ENCODE measurements at regions not wholly inside any gene's neighbourhood (a gene's known extent, or its start where the extent isn't known, plus 50 kb on each side); places are given as distances from the start of the nearest gene placed in this dataset.
A peak's percentile ranks its signal among the peaks of the same experiment; 100 is the strongest.

GRCh38 chr1:14412235-14412634 is 186.2 kb upstream of the KAZN start:
- Histone ChIP-seq H3K4me3 (no peak overlapping the region), H3K9me3 (no peaks in the 10 kb centered on the region), H3K27ac (no peak overlapping the region), H3K4me2 (no peak overlapping the region), H3K4me1 (no peaks in the 10 kb centered on the region)
- CTCF ChIA-PET: no interaction called here
- FAIRE-seq: no peak
- DNase-seq (ENCODE audit: low read depth in 1 of 2, low spot score in 1 of 2): no peak
- no peak for ATAC-seq
- POLR2A ChIA-PET: no interaction called here
- no peak for TF ChIP-seq HEYL (CRISPR knock-in tag; IDR thresholded peaks at IDR 0.05)
- TF ChIP-seq FOXS1 (CRISPR knock-in tag; IDR thresholded peaks at IDR 0.05): no peak
- peak; percentile 28 for TF ChIP-seq MAFK (IDR thresholded peaks at IDR 0.05; ENCODE audit: partially characterized antibody)
- TF ChIP-seq HOXA7 (CRISPR knock-in tag; IDR thresholded peaks at IDR 0.05): no peak
- TF ChIP-seq SREBF2 (IDR thresholded peaks at IDR 0.05): no peak
- no peak for TF ChIP-seq CHD4 (IDR thresholded peaks at IDR 0.05; ENCODE audit: borderline replicate concordance)

DNA sequence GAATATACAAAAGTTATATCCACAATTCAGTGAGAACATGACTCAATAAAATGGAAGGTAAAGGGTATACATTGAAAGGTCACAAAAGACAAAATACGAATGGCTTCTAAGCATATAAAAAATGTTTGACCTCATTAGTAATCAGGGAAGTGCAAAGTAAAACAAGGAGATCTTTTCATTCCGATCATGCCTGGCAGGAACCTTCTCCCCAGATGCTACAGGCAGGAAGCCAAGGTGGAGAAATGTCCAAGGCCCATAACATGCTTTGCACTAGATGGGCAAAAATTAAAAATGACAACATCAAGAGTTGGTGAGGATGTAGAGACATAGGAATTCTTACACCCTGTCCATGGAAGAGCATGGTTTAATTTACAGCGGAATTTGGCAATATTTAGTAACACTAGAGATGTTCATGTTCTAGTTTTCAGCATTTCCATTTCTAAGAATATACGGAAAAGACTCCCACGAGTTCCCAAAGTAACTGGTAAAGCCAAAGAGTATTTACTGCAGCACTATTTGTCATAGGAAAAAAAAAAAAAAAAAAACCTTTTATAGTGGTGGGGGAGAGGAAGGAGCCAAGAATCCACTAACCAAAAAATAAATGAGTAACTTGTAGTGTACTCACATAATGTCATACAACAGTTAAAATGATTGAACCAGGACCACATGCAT is 184.5 kb upstream of the KAZN start:
- Histone ChIP-seq H3K4me3 (no peak overlapping the region), H3K4me2 (no peak overlapping the region), H3K9me3 (no peaks in the 10 kb centered on the region), H3K4me1 (no peaks in the 10 kb centered on the region), H3K27ac (no peak overlapping the region)
- FAIRE-seq (no peak), ATAC-seq (no peak), DNase-seq (ENCODE audit: low read depth in 1 of 2, low spot score in 1 of 2) (no peak)
- ChIA-PET CTCF (no interaction called here), POLR2A (no interaction called here)
- TF ChIP-seq CTCF (IDR thresholded peaks at IDR 0.05) (no peak), POLR2A (IDR thresholded peaks at IDR 0.05; ENCODE audit: low read length) (no peak), EHF (CRISPR knock-in tag; IDR thresholded peaks at IDR 0.05) (no peak), NR3C1 (IDR thresholded peaks at IDR 0.05) (no peak), KDM1A (IDR thresholded peaks at IDR 0.05; ENCODE audit: low read depth) (no peak), ATOH8 (CRISPR knock-in tag; IDR thresholded peaks at IDR 0.05; ENCODE audit: low read depth) (no peak), RCOR1 (IDR thresholded peaks at IDR 0.05; ENCODE audit: low read depth, low read length) (no peak), NPAS2 (CRISPR knock-in tag; IDR thresholded peaks at IDR 0.05; ENCODE audit: borderline replicate concordance) (no peak), SMC3 (IDR thresholded peaks at IDR 0.05) (no peak), EP300 (IDR thresholded peaks at IDR 0.05) (no peak), ZNF302 (CRISPR knock-in tag; IDR thresholded peaks at IDR 0.05) (no peak), FOSL2 (IDR thresholded peaks at IDR 0.05) (no peak), FOSL2 (CRISPR knock-in tag; IDR thresholded peaks at IDR 0.05) (no peak), POLR2AphosphoS2 (conservative IDR thresholded peaks at IDR 0.05; ENCODE audit: low read length) (no peak), HDAC2 (IDR thresholded peaks at IDR 0.05) (no peak), HOXB5 (CRISPR knock-in tag; IDR thresholded peaks at IDR 0.05) (no peak), PHF8 (IDR thresholded peaks at IDR 0.05; ENCODE audit: borderline replicate concordance, low read depth) (no peak), FOXS1 (CRISPR knock-in tag; IDR thresholded peaks at IDR 0.05) (no peak), RNF2 (IDR thresholded peaks at IDR 0.05; ENCODE audit: borderline replicate concordance, low read depth) (no peak)
- TF ChIP-seq, protein P1, sequence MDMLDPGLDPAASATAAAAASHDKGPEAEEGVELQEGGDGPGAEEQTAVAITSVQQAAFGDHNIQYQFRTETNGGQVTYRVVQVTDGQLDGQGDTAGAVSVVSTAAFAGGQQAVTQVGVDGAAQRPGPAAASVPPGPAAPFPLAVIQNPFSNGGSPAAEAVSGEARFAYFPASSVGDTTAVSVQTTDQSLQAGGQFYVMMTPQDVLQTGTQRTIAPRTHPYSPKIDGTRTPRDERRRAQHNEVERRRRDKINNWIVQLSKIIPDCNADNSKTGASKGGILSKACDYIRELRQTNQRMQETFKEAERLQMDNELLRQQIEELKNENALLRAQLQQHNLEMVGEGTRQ (IDR thresholded peaks at IDR 0.05): no peak
- whole genome bisulfite sequencing (ENCODE audit: missing lambda C conversion rate): 13% methylated on average over 5 of the region's 5 CpGs
